Keratinocyte (primary cell): ENCODE measurements at regions not wholly inside any gene's neighbourhood (a gene's known extent, or its start where the extent isn't known, plus 50 kb on each side); places are given as distances from the start of the nearest gene placed in this dataset.
"Not testable (repeated sequence)": the region's sequence is repeated elsewhere in the genome, so short reads cannot be mapped to it uniquely, and the experiment has no call there.

ENCODE experiments used
- DNase-seq: peaks from one replicate; pipeline ENCODE4 v3.0.0-alpha.2; 2011; ENCODE audit warnings: low read depth, missing footprints, low spot score
- FAIRE-seq: peaks from 2 replicates; lab custom pipeline; 2011; peaks lifted over from hg19 to GRCh38; lab: Jason Lieb, UNC
- H2AFZ ChIP-seq: 2 replicates; pipeline ENCODE4 v1.6.0; 2012; ENCODE audit warnings: low read length, control low read depth, inconsistent platforms; ENCODE audit not compliant: control insufficient read depth
- H3K27ac ChIP-seq: 2 replicates; pipeline ENCODE4 v1.5.1; 2011; ENCODE audit warnings: low read length; ENCODE audit not compliant: control insufficient read depth, insufficient read depth
- H3K27me3 ChIP-seq: 3 replicates; pipeline ENCODE4 v1.6.0; 2011; ENCODE audit warnings: low read length; ENCODE audit not compliant: control insufficient read depth, insufficient read depth; ENCODE audit errors: extremely low read depth
- H3K36me3 ChIP-seq, 2 experiments: 2 replicates in 1 of 2; 3 replicates in 1 of 2; pipeline ENCODE4 v1.5.1; 2011; ENCODE audit warnings: low read length in 2 of 2, mild to moderate bottlenecking in 1 of 2; ENCODE audit not compliant: control insufficient read depth in 2 of 2, insufficient read depth in 2 of 2; ENCODE audit errors: extremely low read depth in 1 of 2
- H3K4me1 ChIP-seq: 3 replicates; pipeline ENCODE4 v1.5.1; 2011; ENCODE audit warnings: low read length; ENCODE audit not compliant: control insufficient read depth, insufficient read depth; ENCODE audit errors: extremely low read depth
- H3K4me2 ChIP-seq: 3 replicates; pipeline ENCODE4 v1.6.0; 2011; ENCODE audit warnings: low read depth, low read length; ENCODE audit not compliant: control insufficient read depth, insufficient read depth; ENCODE audit errors: extremely low read depth
- H3K4me3 ChIP-seq, 3 experiments: fragments of 200-600 bp in 1 of 3; sonication (generic) in 1 of 3; 2 replicates in 2 of 3; 3 replicates in 1 of 3; pipeline ENCODE4 v1.5.1; 2011 to 2016; ENCODE audit warnings: low read length in 3 of 3, mild to moderate bottlenecking in 3 of 3, control low read depth in 2 of 3, inconsistent platforms in 1 of 3, low read depth in 1 of 3, mixed read lengths in 1 of 3, mixed run types in 1 of 3, moderate library complexity in 1 of 3; ENCODE audit not compliant: control insufficient read depth in 2 of 3, insufficient read depth in 2 of 3; ENCODE audit errors: extremely low read depth in 1 of 3
- H3K79me2 ChIP-seq: 2 replicates; pipeline ENCODE4 v1.6.0; 2012; ENCODE audit warnings: low read length; ENCODE audit not compliant: control insufficient read depth, insufficient read depth
- H3K9ac ChIP-seq: 3 replicates; pipeline ENCODE4 v1.6.0; 2011; ENCODE audit warnings: low read length; ENCODE audit not compliant: control insufficient read depth, insufficient read depth; ENCODE audit errors: extremely low read depth
- H3K9me1 ChIP-seq: 3 replicates; pipeline ENCODE4 v1.6.0; 2011; ENCODE audit warnings: low read length; ENCODE audit not compliant: control insufficient read depth, insufficient read depth; ENCODE audit errors: extremely low read depth
- H3K9me3 ChIP-seq: 2 replicates; pipeline ENCODE4 v1.5.1; 2012; ENCODE audit warnings: low read depth, low read length; ENCODE audit not compliant: control insufficient read depth
- H4K20me1 ChIP-seq: 3 replicates; pipeline ENCODE4 v1.6.0; 2011; ENCODE audit warnings: low read length; ENCODE audit not compliant: control insufficient read depth, insufficient read depth; ENCODE audit errors: extremely low read depth
- CTCF ChIP-seq, 3 experiments: IDR thresholded peaks in 1 of 3; conservative IDR thresholded peaks in 1 of 3; optimal IDR thresholded peaks in 1 of 3; 2 replicates in 2 of 3; 3 replicates in 1 of 3; pipeline versions ENCODE3 to v1.5.1; 2011; ENCODE audit warnings: low read length in 3 of 3, mild to moderate bottlenecking in 3 of 3, moderate library complexity in 2 of 3, control low read depth in 1 of 3, inconsistent platforms in 1 of 3; ENCODE audit not compliant: insufficient read depth in 2 of 3; ENCODE audit errors: extremely low read depth in 1 of 3
- EZH2 ChIP-seq: IDR thresholded peaks from one replicate; pipeline ENCODE4 v1.6.1; 2012; ENCODE audit warnings: inconsistent platforms, mild to moderate bottlenecking, low read length, moderate library complexity
- dilution Hi-C: fragments of 300-500 bp; cut with MboI; formaldehyde crosslinking; loops from one replicate; pipeline ENCODE4 v1.7.0; 2020; ENCODE audit warnings: low sequenced_read_pairs; ENCODE audit not compliant: extremely low pct_ligation_motif_present

- no peak for DNase-seq
- no peaks in the 10 kb centered on the region for H3K9me1 ChIP-seq
- H3K36me3 ChIP-seq, result no peaks in the 10 kb centered on the region
- dilution Hi-C loops, result no loop called here
- H3K9me3 ChIP-seq, result no peaks in the 10 kb centered on the region
- no peaks in the 10 kb centered on the region for H3K27me3 ChIP-seq
- no peaks in the 10 kb centered on the region for H3K4me1 ChIP-seq
- H3K27ac ChIP-seq, result no peak overlapping the region
- H2AFZ ChIP-seq, result no peak overlapping the region
- no peak overlapping the region for H3K4me2 ChIP-seq
- H3K79me2 ChIP-seq, result no peaks in the 10 kb centered on the region
- FAIRE-seq, result no peak
- H3K4me3 ChIP-seq, result no peak overlapping the region
- no peak for TF ChIP-seq CTCF (optimal IDR thresholded peaks at IDR 0.05 in 1 of 3, IDR thresholded peaks at IDR 0.05 in 1 of 3, conservative IDR thresholded peaks at IDR 0.05 in 1 of 3; ENCODE audit: extremely low read depth in 1 of 3, insufficient read depth in 2 of 3, low read length in 3 of 3)
- TF ChIP-seq EZH2, result no peak
- H3K9ac ChIP-seq, result no peak overlapping the region
- H4K20me1 ChIP-seq, result no peaks in the 10 kb centered on the region
These were observed 233.7 kb downstream of the DLL1 start for GRCh38 chr6:170057034-170057734.

- no peak for DNase-seq
- H3K27me3 ChIP-seq, result no peaks in the 10 kb centered on the region
- no peaks in the 10 kb centered on the region for H3K9me1 ChIP-seq
- H3K36me3 ChIP-seq, result no peaks in the 10 kb centered on the region
- no peaks in the 10 kb centered on the region for H4K20me1 ChIP-seq
- H3K27ac ChIP-seq, result no peak overlapping the region
- H3K4me3 ChIP-seq, result no peak overlapping the region
- no peak overlapping the region for H3K4me2 ChIP-seq
- H3K4me1 ChIP-seq, result no peaks in the 10 kb centered on the region
- no peaks in the 10 kb centered on the region for H3K79me2 ChIP-seq
- no peaks in the 10 kb centered on the region for H3K9me3 ChIP-seq
- H2AFZ ChIP-seq, result no peak overlapping the region
- no peak overlapping the region for H3K9ac ChIP-seq
- no peak for FAIRE-seq
- TF ChIP-seq EZH2 (no peak), CTCF (optimal IDR thresholded peaks at IDR 0.05 in 1 of 3, IDR thresholded peaks at IDR 0.05 in 1 of 3, conservative IDR thresholded peaks at IDR 0.05 in 1 of 3; ENCODE audit: extremely low read depth in 1 of 3, insufficient read depth in 2 of 3, low read length in 3 of 3) (no peak)
- dilution Hi-C loops, result no loop called here
These were observed 234.6 kb downstream of the DLL1 start for GRCh38 chr6:170056278-170056711.

GRCh38 chr6:170055797-170056196 lies 235.1 kb downstream of the DLL1 start:
- H2AFZ ChIP-seq, H3K36me3 ChIP-seq, H3K9ac ChIP-seq, H3K4me3 ChIP-seq, FAIRE-seq, H3K4me1 ChIP-seq, H3K4me2 ChIP-seq, DNase-seq, H4K20me1 ChIP-seq, H3K27me3 ChIP-seq, H3K27ac ChIP-seq, H3K9me3 ChIP-seq, dilution Hi-C loops, H3K79me2 ChIP-seq, H3K9me1 ChIP-seq: not testable (repeated sequence)
